Endothelial cell of umbilical vein (primary cell): ENCODE measurements at regions not wholly inside any gene's neighbourhood (a gene's known extent, or its start where the extent isn't known, plus 50 kb on each side); places are given as distances from the start of the nearest gene placed in this dataset.

ENCODE experiments used
- EZH2 ChIP-seq: IDR thresholded peaks from 2 replicates; pipeline ENCODE4 v1.6.1; 2012; ENCODE audit warnings: borderline replicate concordance, low read depth, mild to moderate bottlenecking, moderate library complexity, low read length, inconsistent platforms; ENCODE audit not compliant: severe bottlenecking
- FOS ChIP-seq: IDR thresholded peaks from 2 replicates; pipeline ENCODE4 v1.6.1; 2011; ENCODE audit warnings: mild to moderate bottlenecking, low read length, moderate library complexity, borderline replicate concordance; ENCODE audit not compliant: insufficient read depth
- GATA2 ChIP-seq: IDR thresholded peaks from 2 replicates; pipeline ENCODE4 v1.7.0; 2011; ENCODE audit warnings: low read depth, mild to moderate bottlenecking, moderate library complexity, mixed read lengths, low read length; ENCODE audit not compliant: insufficient read length, insufficient read depth
- MYC ChIP-seq: IDR thresholded peaks from one replicate; pipeline ENCODE4 v1.6.1; 2011; ENCODE audit warnings: mild to moderate bottlenecking, low read depth, low read length
- POLR2A ChIP-seq: IDR thresholded peaks from 2 replicates; pipeline ENCODE4 v1.6.1; 2012; ENCODE audit warnings: low read depth, mild to moderate bottlenecking, control low read depth, low read length
- POLR2AphosphoS5 ChIP-seq: IDR thresholded peaks from 2 replicates; pipeline ENCODE4 v1.6.1; 2012; ENCODE audit warnings: low read depth, mild to moderate bottlenecking, control low read depth, low read length, moderate library complexity; ENCODE audit not compliant: insufficient read depth
- TF ChIP-seq, protein P1 (sequence below), 2 donors: IDR thresholded peaks; 1 replicate in 1 of 2; 2 replicates in 1 of 2; pipeline ENCODE4 v1.5.1; 2011; ENCODE audit warnings: low read length in 2 of 2, mild to moderate bottlenecking in 2 of 2, moderate library complexity in 2 of 2, control low read depth in 1 of 2, inconsistent platforms in 1 of 2, low read depth in 1 of 2; ENCODE audit not compliant: insufficient read depth in 1 of 2; ENCODE audit errors: extremely low read depth in 1 of 2
- TF ChIP-seq, protein P2 (sequence below): IDR thresholded peaks from 2 replicates; pipeline ENCODE4 v1.6.1; 2011; ENCODE audit not compliant: insufficient read depth, insufficient read length

DNA sequence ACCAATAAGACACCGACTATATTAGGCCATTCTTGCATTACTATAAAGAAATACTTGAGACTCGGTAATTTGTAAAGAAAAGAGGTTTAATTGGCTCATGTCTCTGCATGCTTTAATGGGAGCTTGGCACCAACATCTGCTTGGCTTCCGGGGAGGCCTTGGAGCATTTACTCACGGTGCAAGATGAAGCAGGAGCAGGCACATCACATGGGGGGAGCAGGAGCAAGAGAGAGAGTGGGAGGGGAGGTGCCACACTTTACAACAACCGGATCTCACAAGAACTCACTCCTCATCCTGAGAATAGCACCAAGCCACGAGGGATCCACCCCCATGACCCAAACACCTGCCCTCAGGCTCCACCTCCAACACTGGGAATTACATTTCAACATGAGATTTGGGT is 224.8 kb downstream of the KLF5 start:
- TF ChIP-seq, protein P1, sequence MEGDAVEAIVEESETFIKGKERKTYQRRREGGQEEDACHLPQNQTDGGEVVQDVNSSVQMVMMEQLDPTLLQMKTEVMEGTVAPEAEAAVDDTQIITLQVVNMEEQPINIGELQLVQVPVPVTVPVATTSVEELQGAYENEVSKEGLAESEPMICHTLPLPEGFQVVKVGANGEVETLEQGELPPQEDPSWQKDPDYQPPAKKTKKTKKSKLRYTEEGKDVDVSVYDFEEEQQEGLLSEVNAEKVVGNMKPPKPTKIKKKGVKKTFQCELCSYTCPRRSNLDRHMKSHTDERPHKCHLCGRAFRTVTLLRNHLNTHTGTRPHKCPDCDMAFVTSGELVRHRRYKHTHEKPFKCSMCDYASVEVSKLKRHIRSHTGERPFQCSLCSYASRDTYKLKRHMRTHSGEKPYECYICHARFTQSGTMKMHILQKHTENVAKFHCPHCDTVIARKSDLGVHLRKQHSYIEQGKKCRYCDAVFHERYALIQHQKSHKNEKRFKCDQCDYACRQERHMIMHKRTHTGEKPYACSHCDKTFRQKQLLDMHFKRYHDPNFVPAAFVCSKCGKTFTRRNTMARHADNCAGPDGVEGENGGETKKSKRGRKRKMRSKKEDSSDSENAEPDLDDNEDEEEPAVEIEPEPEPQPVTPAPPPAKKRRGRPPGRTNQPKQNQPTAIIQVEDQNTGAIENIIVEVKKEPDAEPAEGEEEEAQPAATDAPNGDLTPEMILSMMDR (IDR thresholded peaks at IDR 0.05; ENCODE audit: extremely low read depth in 1 of 2, insufficient read depth in 1 of 2, low read depth in 1 of 2, low read length in 2 of 2): no peak
- TF ChIP-seq MYC (no peak), POLR2AphosphoS5 (no peak), EZH2 (no peak), POLR2A (no peak), GATA2 (no peak), FOS (no peak)
- TF ChIP-seq, protein P2, sequence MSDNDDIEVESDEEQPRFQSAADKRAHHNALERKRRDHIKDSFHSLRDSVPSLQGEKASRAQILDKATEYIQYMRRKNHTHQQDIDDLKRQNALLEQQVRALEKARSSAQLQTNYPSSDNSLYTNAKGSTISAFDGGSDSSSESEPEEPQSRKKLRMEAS: no peak
